Right lobe of liver (tissue), 4 donors: ENCODE measurements at regions not wholly inside any gene's neighbourhood (a gene's known extent, or its start where the extent isn't known, plus 50 kb on each side); places are given as distances from the start of the nearest gene placed in this dataset.

Experiments used
- CTCF ChIP-seq, 4 donors: fragments of 200-600 bp in 3 of 4; fragments of 450-650 bp in 1 of 4; IDR thresholded peaks; one replicate each; pipeline versions ENCODE4 v1.5.1 to v1.8.0; 2016 to 2022; ENCODE audit warnings: antibody characterized with exemption in 4 of 4, mild to moderate bottlenecking in 2 of 4
- POLR2A ChIP-seq: fragments of 450-650 bp; IDR thresholded peaks from one replicate; pipeline ENCODE4 v1.6.1; 2017; ENCODE audit warnings: antibody characterized with exemption, mild to moderate bottlenecking
- donor health status: DM: no; HTN: no; CAD: no.
- donor health status: DM: no; HTN: no; CAD: no.
- donor health status: DM: no; HTN: yes; CAD: no.

- TF ChIP-seq CTCF (IDR thresholded peaks at IDR 0.05) (no peak), POLR2A (no peak)
Measured at GRCh38 chr6:141056945-141057625, 1075.6 kb upstream of the GJE1 start.
